Chondrocyte (in vitro differentiated cells): ENCODE measurements at regions not wholly inside any gene's neighbourhood (a gene's known extent, or its start where the extent isn't known, plus 50 kb on each side); places are given as distances from the start of the nearest gene placed in this dataset.

Experiments used
- DNase-seq: peaks from one replicate; pipeline ENCODE4 v3.0.0; 2021; ENCODE audit warnings: mixed read lengths, low spot score
- H3K27ac Mint-ChIP-seq: one replicate; pipeline ENCODE4 v1.8.0; 2021; ENCODE audit warnings: mild to moderate bottlenecking, moderate library complexity, mixed read lengths; ENCODE audit not compliant: unreplicated experiment
- H3K27me3 Mint-ChIP-seq: 2 replicates; pipeline ENCODE4 v1.8.0; 2021; ENCODE audit warnings: low read depth, mixed read lengths
- H3K36me3 Mint-ChIP-seq: 2 replicates; pipeline ENCODE4 v1.8.0; 2021; ENCODE audit warnings: low read depth, mixed read lengths
- H3K4me1 Mint-ChIP-seq: 2 replicates; pipeline ENCODE4 v1.8.0; 2021; ENCODE audit warnings: low read depth, mild to moderate bottlenecking, mixed read lengths
- H3K4me3 Mint-ChIP-seq: one replicate; pipeline ENCODE4 v1.8.0; 2021; ENCODE audit warnings: mild to moderate bottlenecking, moderate library complexity, mixed read lengths; ENCODE audit not compliant: unreplicated experiment
- H3K9me3 Mint-ChIP-seq: 2 replicates; pipeline ENCODE4 v1.8.0; 2021; ENCODE audit warnings: low read depth, mixed read lengths
- TF ChIP-seq, protein P1 (sequence below): fragments of 200-600 bp; sonication (generic); IDR thresholded peaks from 2 replicates; pipeline ENCODE4 v1.5.0; 2021; ENCODE audit warnings: antibody characterized with exemption, mild to moderate bottlenecking, moderate library complexity

DNA sequence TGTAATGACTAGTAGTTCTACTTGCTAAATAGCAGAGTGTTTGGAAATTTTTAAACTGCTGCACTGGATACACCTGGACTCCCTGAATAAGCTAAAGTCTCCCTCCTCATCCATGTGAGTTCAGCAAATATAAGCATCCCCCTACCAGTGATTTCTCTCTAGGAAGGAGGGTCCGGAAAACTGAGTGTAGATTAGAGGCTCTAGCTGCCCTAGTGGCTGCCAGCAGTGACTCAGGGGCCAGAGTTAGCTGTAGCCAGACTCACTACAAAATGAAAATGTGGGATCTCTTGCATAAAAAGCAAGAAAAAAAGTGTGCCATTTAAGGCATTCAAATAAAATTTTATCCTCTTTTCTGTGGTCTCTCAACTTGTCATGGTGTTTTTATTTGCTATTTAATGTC is 485.0 kb upstream of the ATP11B start:
- no peak overlapping the region for H3K4me3 Mint-ChIP-seq

DNA sequence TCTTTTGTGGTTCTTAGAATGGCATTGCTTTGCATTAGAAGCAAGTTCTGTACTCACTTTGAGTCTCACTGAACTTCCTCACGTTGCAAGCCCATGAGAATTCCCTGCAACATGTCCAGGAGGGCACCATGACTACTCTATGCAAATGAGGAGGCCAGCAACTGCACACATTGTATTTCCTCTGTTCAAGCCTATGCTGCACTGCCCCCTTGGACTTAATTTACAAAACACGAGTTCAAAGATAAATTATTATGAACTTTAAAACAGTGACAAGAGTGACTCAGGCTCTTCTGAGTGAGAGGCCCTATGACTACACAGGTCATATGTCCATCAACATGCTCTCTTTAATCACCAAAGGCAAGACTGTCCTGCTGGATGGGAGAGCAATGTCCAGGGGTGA is 484.2 kb upstream of the ATP11B start:
- Mint-ChIP-seq H3K4me3 (no peak overlapping the region), H3K36me3 (peaks cover 3% of the 10 kb centered on the region), H3K4me1 (no peaks in the 10 kb centered on the region), H3K9me3 (peaks cover 17% of the 10 kb centered on the region), H3K27me3 (no peaks in the 10 kb centered on the region), H3K27ac (no peak overlapping the region)
- DNase-seq, result no peak
- TF ChIP-seq, protein P1, sequence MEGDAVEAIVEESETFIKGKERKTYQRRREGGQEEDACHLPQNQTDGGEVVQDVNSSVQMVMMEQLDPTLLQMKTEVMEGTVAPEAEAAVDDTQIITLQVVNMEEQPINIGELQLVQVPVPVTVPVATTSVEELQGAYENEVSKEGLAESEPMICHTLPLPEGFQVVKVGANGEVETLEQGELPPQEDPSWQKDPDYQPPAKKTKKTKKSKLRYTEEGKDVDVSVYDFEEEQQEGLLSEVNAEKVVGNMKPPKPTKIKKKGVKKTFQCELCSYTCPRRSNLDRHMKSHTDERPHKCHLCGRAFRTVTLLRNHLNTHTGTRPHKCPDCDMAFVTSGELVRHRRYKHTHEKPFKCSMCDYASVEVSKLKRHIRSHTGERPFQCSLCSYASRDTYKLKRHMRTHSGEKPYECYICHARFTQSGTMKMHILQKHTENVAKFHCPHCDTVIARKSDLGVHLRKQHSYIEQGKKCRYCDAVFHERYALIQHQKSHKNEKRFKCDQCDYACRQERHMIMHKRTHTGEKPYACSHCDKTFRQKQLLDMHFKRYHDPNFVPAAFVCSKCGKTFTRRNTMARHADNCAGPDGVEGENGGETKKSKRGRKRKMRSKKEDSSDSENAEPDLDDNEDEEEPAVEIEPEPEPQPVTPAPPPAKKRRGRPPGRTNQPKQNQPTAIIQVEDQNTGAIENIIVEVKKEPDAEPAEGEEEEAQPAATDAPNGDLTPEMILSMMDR, result no peak

More for the DNA sequence above, 485.0 kb upstream of the ATP11B start:
- H3K4me1 Mint-ChIP-seq, result no peaks in the 10 kb centered on the region
- H3K36me3 Mint-ChIP-seq, result peaks cover 3% of the 10 kb centered on the region
- H3K27me3 Mint-ChIP-seq, result no peaks in the 10 kb centered on the region
- peaks cover 15% of the 10 kb centered on the region for H3K9me3 Mint-ChIP-seq
- TF ChIP-seq, protein P1, result no peak
- no peak overlapping the region for H3K27ac Mint-ChIP-seq
- no peak for DNase-seq

DNA sequence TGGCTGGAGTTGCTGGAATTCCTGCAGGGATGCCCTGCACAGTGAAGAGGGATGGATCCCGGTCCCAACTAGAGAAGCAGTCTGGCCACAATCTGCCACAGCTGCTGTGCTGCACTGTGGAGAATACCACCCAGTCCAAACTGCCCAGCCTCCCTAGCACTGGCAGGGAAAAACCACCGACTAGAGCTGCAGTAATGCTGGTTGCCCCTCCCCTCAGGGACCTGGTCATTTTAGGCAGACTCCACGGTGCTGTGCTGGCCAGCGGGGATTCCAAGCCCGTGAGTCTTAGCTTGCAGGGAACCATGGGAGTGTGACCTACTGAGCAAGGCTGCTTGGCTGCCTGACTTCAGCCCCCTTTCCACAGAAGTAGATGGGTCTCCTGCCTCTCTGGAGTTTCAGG is 478.0 kb upstream of the ATP11B start:
- no peaks in the 10 kb centered on the region for H3K27me3 Mint-ChIP-seq
- H3K36me3 Mint-ChIP-seq, result peaks cover 22% of the 10 kb centered on the region
- no peaks in the 10 kb centered on the region for H3K4me1 Mint-ChIP-seq
- no peak for DNase-seq
- TF ChIP-seq, protein P1, result no peak
- no peak overlapping the region for H3K27ac Mint-ChIP-seq
- H3K9me3 Mint-ChIP-seq, result peaks cover 52% of the 10 kb centered on the region
- no peak overlapping the region for H3K4me3 Mint-ChIP-seq

DNA sequence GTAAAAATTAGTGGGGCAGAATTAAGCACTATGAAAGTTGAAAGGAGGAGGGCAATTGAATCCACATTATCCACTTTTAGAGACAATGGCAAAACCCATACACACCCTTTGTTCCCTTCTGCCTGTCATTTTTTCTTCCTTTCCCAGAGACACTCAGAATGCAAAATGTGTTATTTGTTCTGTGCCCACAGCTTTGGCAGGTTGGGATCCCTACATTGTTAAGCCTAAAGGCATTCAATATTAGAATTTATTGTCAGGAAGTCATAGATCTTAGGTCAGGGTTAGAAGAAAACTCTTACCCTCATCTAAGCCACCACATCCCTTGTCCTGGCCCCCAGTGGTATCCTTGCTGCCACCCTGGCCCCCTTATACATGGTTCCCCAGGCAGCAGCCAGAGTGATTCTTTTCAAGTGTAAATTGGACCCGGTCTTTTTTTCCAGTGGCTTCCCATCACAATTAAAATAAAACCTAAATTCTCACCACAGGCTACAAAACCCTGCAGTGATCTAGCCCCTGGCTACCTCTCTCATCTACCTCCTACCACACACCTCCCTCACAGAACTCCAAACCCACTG is 470.1 kb upstream of the ATP11B start:
- Mint-ChIP-seq H3K4me3 (no peak overlapping the region), H3K27me3 (no peaks in the 10 kb centered on the region), H3K27ac (no peak overlapping the region), H3K9me3 (peaks cover 23% of the 10 kb centered on the region), H3K4me1 (peaks cover 35% of the 10 kb centered on the region), H3K36me3 (peaks cover 15% of the 10 kb centered on the region)
- no peak for DNase-seq
- TF ChIP-seq, protein P1, result no peak

DNA sequence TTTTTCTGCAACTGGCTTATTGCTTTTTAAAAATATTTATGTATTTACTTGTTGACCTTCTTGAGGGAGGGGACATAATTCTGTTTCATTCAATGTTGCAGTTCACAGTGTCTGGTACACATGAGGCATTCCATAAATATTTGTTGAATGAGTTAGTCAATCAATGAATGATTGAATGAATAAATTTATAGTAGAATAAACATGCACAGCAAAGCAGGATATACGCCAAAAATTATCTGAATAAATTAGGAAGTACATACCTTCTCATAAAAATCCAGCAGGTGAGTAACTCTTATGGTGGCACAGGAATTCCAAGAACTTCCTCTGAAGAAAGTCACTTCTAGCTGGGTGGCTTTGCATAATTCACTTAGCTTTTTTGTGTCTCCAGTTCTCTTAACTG is 469.4 kb upstream of the ATP11B start:
- DNase-seq, result no peak
- Mint-ChIP-seq H3K4me3 (no peak overlapping the region), H3K27me3 (no peaks in the 10 kb centered on the region), H3K4me1 (peaks cover 35% of the 10 kb centered on the region), H3K27ac (no peak overlapping the region), H3K9me3 (peaks cover 16% of the 10 kb centered on the region), H3K36me3 (peaks cover 9% of the 10 kb centered on the region)
- TF ChIP-seq, protein P1, result no peak
